IPS DF 4.7 (cell line): ENCODE measurements at regions not wholly inside any gene's neighbourhood (a gene's known extent, or its start where the extent isn't known, plus 50 kb on each side); places are given as distances from the start of the nearest gene placed in this dataset.

ENCODE experiments used
- DNase-seq: peaks from one replicate; pipeline ENCODE4 v3.0.0-alpha.2; 2013; ENCODE audit warnings: low spot score; ENCODE audit errors: extremely low read depth

DNA sequence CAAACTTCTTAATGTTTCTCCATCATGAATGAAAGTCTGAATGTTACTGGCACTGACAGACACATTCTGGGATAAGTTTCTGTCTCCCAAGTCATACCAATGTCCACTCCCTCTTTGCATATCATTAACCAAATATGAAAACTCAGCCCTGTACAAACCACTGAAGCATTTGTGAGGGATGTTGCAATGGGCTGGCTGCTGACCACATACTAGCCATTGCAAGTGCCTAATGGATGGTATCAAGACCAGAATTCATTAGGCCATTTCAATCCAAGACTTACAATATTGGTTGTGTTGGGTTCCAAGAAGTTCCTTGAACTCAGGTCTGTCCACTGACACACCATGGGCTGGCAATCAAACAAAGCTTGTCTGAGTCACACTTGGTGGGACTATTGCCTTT, 73.8 kb downstream of the CBLN2 start:
- no peak for DNase-seq

DNA sequence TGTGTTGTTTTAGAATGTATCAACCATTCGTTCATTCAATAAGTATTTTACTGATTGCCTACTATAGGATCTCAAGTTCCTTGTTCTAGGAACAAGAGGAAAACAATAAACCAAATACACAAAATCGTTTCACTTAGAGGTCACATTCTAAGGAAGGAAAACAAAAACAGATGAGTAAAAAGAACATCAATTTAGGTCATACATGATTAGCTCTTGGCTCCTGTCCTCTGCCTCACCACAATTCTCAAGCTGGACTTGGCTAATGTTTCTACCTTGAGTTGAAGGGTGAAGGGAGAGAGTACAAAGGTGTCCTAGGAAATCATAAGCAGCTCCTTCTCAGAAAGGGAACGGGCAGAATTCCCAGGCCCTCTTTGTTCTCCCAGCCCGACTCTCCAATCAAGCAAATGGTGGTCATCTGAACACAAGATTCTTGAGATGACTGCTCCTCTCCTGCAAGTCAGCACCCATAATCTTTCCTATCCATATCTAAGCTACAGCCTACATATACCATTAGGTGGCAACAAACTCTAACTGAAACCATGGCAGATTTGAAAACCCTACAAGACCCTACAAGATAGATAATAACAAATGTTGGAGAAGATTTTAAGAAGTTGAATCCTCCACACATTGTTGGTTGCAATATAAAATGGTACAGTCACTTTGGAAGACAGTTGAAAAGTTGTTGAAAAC, 76.0 kb downstream of the CBLN2 start:
- no peak for DNase-seq

DNA sequence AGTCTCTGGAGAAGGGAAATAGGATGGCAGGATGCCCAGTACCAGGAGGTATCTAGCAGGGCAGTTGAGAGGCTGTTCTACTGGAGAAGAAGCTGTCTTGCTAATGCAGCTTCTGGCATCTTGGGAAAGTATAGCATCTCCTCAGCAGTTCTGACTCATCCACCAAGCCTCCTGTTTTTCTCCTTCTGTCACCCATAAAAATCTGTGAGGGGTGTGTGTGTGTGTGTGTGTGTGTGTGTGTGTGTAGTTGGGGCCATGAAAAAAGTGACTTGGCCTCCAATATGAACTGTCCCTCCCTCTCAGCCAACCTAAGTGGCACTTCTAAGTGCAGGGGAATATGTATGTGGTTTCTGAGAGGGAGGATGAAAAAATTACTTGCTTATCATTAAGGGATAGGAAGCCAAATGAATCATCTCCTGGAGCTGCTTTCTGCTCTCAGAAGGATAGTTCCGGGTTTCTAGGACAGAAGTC, 83.9 kb downstream of the CBLN2 start:
- DNase-seq, result no peak

DNA sequence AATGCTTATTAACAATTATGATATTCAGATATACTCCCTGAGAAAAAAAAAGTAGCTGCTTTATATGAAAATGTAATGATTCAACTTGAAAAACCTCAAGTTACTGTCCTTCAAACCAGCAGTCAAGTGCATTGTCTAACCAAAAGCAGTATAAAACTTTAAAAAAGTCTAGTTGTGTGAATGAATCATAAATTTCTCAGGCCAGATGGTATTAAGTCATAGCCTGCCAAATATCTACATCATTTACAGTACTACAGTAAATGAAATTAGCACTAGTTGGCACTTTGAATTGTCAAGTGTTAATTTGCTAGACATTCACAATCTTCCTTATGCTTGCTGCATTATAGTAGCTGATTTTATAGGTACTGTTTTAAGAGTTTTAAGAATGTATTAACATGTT, 85.9 kb downstream of the CBLN2 start:
- DNase-seq, result no peak

DNA sequence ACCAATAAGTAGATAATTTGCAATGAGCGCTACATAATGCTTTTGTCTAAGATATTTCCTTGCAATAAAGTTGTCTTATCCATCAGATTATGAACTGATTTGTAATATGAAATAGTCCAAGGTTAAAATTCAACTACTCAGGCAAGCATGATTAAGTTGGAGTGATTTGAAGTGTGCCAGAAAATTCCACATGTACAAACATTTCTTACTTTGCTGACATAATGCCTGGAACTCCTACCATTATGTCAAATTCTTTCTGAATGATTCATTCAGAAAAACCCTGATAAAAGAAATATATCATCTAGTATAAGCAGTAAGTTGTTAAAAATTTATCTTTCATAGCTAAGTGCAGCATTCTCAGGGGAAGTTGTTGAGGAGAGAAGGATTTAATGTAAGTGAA, 87.3 kb downstream of the CBLN2 start:
- DNase-seq, result no peak

DNA sequence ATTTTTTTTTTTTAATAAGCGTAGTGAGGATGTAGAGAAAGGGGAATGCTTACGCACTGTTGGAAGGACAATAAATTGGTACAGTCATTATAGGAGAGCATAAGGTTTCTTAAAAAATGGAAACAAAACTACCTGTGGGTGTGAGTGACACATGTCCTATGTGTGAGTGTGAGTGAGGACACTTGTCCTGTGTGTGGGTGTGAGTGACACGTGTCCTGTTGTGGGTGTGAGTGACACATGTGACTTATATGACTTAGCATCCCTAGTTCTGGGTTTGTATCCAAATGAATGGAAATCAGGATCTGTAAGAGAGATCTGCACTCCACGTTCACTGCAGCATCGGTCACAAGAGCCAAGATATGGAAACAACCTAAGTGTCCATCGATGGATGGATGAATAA, 91.8 kb downstream of the CBLN2 start:
- DNase-seq, result no peak

DNA sequence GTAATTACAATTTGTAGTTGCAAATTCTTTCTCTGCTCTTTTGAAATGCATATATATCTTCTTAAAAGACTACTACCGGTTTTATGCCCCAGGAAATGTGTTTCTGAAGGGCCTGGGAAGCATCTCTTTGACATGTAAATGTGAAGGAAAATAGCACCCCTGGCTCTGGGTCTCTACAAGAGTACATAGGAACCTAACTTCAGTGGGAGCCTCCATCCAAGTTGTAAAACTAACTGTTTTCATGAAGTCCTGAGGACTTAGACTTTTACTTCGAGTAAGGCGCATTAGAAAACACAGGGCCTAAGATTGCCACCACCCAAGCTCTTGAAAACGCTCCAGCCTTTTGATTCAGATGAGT, 99.4 kb downstream of the CBLN2 start:
- DNase-seq, result peak; percentile 44

DNA sequence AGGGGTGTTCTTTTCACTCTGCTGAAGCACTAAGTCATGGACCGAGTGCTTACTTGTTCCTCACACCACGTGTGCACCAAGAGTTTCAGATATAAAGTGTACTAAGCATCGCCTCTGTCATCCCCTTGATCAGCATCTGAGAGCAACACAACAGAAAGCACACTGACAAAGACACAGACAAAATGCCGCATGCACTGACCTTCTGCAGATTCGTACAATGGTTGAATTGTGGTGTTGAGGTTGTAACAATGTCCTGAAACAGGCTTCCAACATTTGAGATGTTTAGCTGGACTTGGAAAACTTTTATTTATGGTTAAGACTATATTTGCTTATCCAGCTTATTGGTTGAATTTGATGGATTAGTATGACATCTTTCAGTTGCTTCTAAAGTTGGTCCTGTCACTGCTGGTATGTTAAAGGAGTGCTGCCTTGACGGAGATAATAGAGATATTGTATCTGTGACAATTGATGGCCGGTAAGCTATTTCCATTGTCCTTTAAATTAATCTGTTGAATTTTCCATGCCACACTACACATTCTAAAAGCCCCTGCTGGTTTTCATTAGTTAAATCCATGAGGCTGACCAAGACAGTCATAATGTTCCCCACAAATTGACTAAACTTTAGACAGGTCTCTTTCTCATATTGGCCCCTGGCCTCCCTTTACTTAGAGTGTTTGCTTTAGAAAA, 99.9 kb downstream of the CBLN2 start:
- DNase-seq, result no peak

DNA sequence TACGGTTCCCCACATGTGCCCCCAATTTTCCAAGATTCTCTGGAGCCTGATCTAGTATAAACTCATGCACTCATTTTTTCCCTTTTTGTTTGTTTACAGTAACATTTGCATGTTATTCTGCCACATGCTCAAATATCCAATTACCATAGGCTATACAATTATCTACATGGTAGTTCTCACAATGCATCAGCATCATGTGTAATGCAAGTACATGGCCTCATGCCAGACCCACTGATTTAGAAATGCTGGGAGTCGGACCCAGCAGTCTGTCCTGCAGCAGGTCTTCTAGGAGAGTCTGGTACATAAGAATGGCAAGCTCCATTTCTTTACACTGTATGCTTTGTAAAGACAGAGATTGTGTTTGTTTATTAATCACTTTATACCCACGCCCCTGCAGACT, 107.7 kb downstream of the CBLN2 start:
- DNase-seq, result no peak

DNA sequence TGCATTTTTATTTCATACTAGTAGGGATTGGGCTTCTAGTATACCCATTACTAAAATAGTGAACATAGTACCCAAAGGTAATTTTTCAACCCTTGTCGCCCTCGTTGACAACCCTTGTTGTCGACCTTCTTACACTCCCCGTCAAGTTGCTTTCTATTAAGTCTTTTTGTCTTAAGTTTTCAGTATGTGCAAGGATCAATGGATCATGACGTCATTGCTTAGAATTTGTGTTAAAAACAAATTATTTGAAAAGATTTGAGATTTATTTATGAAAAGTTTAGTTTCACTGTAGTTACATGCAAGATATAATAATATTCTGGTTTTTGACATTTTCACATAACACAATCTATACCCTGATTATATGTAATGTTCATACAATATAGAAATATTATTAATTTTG, 110.4 kb downstream of the CBLN2 start:
- DNase-seq, result no peak

DNA sequence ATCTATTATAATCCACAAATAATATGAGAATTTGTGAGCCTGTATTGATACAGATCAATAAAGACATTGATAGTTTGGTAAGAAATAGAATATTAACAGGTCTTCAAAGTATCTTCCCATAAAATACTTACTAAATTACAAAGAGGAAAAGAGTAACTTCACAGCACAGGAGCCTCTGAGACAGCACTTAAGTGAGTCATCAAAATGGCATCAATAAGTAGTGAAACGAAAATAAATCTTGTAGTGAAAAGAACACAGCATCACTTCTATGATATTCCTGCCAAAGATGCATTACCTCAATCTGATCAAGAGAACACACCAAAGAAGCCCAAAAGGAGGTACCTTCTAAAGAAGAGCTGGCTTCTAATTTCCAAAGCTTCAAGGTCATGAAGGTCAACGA, 116.4 kb downstream of the CBLN2 start:
- DNase-seq, result no peak

DNA sequence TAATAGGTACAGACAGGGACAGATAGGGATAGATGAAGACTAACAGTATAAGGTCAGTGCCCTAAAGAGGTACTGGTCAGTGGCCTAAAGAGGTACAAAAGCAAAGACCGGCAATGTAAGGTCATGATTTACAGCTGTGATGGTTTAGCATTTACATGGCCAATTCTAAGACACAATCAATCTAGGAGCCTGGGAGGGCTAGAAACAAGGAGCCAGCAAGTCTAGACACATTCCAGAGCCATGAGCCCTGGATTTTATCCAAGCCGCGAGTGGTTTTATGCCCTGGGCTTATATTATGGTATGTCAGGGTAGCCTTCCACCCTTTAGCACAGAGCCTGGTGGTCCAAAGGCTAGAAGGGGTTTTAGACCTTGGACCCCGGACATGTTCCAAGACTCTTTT, 124.2 kb downstream of the CBLN2 start:
- no peak for DNase-seq

DNA sequence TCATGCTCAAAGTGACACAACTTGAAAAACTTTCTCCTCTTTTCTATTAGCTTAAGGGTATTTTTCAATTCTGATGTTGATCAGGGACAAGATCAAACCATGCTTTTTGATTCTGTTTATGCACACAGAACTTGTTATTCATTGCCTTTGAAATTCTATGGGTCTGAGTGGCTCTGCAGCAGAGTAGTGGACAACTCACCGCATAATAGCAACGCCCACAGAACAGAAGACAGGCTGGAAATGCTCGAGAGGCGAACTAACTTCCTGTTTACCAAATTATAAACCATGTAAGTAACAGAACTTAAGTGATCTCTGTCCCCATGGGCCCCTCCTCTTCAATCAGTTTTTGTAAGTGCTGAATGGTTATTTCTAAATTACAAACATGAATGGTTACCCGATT, 131.2 kb downstream of the CBLN2 start:
- no peak for DNase-seq

DNA sequence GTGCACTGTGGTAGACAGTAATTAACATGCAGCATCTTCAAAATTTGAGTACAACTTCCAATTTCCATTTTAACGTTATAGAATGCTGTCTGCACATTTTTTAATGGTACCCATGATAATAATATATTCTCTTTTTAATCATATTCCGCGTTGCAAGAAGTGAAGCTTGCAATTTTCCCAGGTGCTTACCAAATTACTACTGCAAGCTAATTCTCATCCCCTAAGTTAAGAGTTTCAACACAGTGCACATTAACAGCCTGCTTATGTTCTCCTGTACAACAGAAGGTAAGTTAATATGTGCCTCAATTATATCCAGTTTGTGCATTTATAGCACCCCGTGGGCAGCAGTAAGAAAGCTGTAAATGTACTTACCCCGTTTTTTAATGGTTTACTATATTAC, 132.9 kb downstream of the CBLN2 start:
- no peak for DNase-seq

DNA sequence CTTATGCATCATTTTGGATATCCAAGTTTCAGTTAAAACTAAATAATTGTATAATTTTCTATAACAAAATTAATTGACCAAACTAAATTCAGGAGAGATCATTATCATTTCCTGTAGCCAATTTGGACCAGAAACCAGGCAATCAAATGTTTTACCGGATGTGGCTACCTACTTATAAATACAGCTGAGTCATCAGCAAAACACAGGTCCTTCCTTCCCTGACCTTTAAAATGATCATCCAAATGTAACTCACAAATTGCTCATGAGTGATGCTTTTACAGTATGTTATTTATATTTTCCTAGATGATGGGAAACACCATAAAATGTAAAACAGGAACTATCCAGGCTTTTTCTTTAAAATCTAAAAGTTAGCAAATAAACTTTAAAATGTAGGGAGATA, 133.7 kb downstream of the CBLN2 start:
- no peak for DNase-seq

DNA sequence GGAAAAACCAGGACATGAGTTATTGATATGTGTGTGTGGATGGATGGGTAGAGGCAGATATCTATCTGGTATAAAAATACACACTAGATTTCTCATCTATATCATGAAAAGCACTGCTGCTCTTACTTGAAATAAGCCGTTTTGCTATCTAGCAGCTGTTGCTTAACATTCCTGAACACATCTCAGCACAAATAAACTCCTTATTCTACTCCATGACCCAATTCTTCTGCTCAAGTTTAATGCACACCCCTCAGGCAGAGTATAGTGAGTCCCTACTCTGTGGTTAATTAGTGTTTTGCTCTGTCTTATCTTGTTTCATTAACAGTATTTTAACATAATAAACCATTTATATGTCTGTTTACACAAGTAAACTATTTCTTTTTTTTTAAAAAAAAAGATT, 134.2 kb downstream of the CBLN2 start:
- no peak for DNase-seq

DNA sequence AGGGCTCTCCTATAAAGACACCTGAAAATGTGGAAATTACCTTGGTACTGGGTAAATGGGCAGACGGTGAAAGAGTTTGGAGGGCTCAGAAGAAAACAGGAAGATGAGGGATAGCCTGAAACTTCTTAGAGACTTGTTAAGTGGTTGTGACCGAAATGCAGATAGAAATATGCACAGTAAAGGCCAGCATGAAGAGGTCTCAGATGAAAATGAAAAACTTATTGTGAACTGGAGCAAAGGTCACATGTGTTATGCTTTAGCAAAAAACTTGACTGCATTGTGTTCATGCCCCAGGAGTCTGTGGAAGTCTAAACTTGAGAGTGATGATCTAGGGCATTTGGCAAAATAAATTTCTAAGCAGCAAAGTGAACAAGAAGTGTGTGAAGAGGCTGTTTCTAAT, 137.1 kb downstream of the CBLN2 start:
- no peak for DNase-seq

DNA sequence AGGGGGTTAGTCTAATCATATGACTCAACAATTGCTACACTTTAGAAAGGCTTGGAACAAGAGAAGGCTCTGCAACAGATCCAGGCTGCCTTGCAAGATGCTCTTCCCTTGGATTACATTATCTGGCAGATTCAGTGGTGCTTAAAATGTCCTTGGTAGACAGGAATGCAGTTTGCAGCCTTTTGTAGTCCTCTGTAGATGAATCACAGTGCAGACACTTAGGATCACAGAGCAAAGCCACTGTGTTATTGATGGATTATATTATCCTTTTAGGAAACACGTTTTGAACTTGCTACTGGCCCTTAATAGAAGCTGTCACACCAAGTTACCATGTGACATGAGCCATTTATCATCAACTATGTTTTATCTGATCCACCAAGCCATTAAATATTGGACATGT, 152.2 kb downstream of the CBLN2 start:
- DNase-seq, result no peak

DNA sequence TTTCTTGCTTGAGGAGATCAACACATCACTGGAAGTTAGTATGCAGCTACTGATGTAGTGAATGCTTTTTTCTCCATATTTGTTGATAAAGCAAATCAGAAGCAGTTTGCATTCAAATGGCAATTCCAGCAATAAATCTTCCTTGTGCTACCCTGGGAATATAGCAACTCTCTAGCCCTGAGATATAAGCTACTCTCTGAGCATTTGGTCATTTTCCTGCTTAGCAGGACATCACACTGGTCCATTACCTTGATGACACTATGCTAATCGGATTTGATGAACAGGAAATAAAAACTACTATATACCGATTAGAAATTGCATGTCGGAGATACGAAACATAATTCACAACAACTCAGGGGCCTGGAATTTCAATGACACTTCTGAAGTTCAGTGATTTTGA, 152.7 kb downstream of the CBLN2 start:
- DNase-seq, result no peak

DNA sequence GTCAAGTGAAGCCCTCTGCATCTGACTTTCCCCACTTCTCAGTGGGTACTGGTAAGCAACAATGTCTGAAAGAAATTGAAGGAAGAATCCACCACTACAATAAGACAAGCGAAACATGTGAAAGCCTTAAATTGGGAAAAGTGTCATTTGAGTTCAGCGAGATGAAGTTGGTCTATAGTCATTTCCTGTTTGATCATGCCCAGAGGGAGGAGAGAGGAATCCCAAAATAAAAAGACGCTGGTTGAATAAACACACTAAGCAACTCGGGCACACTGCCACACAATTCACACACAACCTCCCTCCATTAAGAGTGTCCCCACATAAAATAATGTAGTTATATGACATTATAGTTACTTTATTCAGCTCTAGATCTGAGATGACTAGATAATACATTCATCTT, 166.1 kb downstream of the CBLN2 start:
- no peak for DNase-seq

DNA sequence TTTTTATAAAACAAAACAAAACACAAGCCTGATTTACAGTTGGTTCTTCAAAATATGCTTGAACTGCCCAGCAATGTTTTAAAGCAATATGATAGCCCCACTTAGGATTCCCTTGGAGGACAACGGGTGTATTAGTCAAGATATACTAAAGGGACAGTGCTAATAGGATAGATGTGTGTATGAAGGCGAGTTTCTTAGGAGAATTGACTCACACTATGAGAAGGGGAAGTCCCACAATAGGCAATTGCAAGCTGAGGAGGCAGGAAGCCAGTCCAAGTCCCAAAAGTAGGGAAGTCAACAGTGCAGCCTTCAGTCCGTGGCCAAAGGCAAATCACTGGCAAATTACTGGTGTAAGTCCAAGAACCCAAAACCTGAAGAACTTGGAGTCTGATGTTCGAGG, 167.9 kb downstream of the CBLN2 start:
- no peak for DNase-seq

DNA sequence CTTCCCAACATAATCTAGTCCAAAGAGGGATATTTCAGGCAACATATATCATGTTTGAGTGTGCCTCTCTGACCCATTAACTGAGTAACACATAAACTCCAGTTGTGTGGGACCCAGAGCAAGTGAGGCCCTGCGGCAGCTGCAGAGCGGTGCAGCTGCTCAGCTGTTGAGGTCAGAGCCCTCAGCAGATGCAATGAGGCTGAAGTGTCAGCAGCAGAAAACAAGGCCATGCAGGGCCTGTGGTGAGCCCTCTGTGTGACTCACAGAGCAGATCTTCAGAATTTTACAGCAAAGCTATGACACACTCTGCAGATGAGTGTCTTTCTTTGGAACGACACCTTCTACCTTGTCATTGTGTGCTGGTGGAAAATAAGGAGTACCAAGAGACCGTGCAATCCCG, 168.5 kb downstream of the CBLN2 start:
- DNase-seq, result no peak

DNA sequence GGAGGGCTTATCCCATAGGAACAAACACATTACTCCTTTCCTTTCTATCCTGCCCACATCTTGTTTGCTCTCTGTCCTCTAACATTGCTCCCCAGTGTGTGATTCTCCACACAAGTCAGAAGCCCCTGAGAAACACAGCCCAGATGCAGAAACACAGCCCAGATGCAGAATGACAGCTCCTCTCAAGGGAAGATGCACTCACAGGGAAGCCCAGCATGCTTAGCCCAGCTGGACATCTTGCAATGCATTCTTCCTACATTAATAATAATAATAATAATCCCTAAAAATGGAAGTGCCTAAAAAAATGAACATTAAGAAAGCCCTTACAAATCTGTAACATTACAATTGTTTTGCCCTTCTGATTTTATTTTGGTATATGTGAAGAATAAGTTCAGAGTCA, 172.1 kb downstream of the CBLN2 start:
- no peak for DNase-seq
